ENCODE measurements at regions not wholly inside any gene's neighbourhood (a gene's known extent, or its start where the extent isn't known, plus 50 kb on each side); places are given as distances from the start of the nearest gene placed in this dataset.
"Not testable (repeated sequence)": the region's sequence is repeated elsewhere in the genome, so short reads cannot be mapped to it uniquely, and the experiment has no call there.

- no peak for DNase-seq (ENCODE audit: low spot score)
Measured at GRCh38 chr2:129821445-129821844, 158.0 kb upstream of the RAB6C start.

- DNase-seq (ENCODE audit: low spot score) = no peak
Measured at GRCh38 chr2:129823044-129823443, 156.4 kb upstream of the RAB6C start.

GRCh38 chr2:129827311-129828090 is 152.0 kb upstream of the RAB6C start:
- DNase-seq (ENCODE audit: low spot score) = no peak

- no peak for DNase-seq (ENCODE audit: low spot score)
Measured at GRCh38 chr2:129828792-129829191, 150.7 kb upstream of the RAB6C start.

- DNase-seq (ENCODE audit: low spot score) = no peak
Measured at GRCh38 chr2:129829588-129829987, 149.9 kb upstream of the RAB6C start.

- no peak for DNase-seq (ENCODE audit: low spot score)
Measured at GRCh38 chr2:129831018-129831417, 148.4 kb upstream of the RAB6C start.

GRCh38 chr2:129833465-129833864 is 146.0 kb upstream of the RAB6C start:
- DNase-seq (ENCODE audit: low spot score) = not testable (repeated sequence)

- DNase-seq (ENCODE audit: low spot score) = no peak
Measured at GRCh38 chr2:129847043-129847442, 132.4 kb upstream of the RAB6C start.

GRCh38 chr2:129849559-129850160 is 129.8 kb upstream of the RAB6C start:
- peak; percentile 68 for DNase-seq (ENCODE audit: low spot score)

- DNase-seq (ENCODE audit: low spot score) = no peak
Measured at GRCh38 chr2:129857200-129857599, 122.3 kb upstream of the RAB6C start.

GRCh38 chr2:129859175-129859574 is 120.3 kb upstream of the RAB6C start:
- no peak for DNase-seq (ENCODE audit: low spot score)

- no peak for DNase-seq (ENCODE audit: low spot score)
Measured at GRCh38 chr2:129860088-129860487, 119.4 kb upstream of the RAB6C start.

GRCh38 chr2:129861666-129862288 is 117.7 kb upstream of the RAB6C start:
- DNase-seq (ENCODE audit: low spot score) = no peak

GRCh38 chr2:129862668-129863067 is 116.8 kb upstream of the RAB6C start:
- no peak for DNase-seq (ENCODE audit: low spot score)

- DNase-seq (ENCODE audit: low spot score) = no peak
Measured at GRCh38 chr2:129863350-129863749, 116.1 kb upstream of the RAB6C start.

GRCh38 chr2:129864719-129865118 is 114.7 kb upstream of the RAB6C start:
- DNase-seq (ENCODE audit: low spot score) = no peak

GRCh38 chr2:129865976-129866375 is 113.5 kb upstream of the RAB6C start:
- DNase-seq (ENCODE audit: low spot score) = no peak

GRCh38 chr2:129866391-129866790 is 113.1 kb upstream of the RAB6C start:
- no peak for DNase-seq (ENCODE audit: low spot score)

- DNase-seq (ENCODE audit: low spot score) = no peak
Measured at GRCh38 chr2:129868151-129868550, 111.3 kb upstream of the RAB6C start.

- no peak for DNase-seq (ENCODE audit: low spot score)
Measured at GRCh38 chr2:129870685-129871241, 108.7 kb upstream of the RAB6C start.

- no peak for DNase-seq (ENCODE audit: low spot score)
Measured at GRCh38 chr2:129872446-129872845, 107.0 kb upstream of the RAB6C start.

- no peak for DNase-seq (ENCODE audit: low spot score)
Measured at GRCh38 chr2:129876541-129876940, 102.9 kb upstream of the RAB6C start.

- DNase-seq (ENCODE audit: low spot score) = peak; percentile 72
Measured at GRCh38 chr2:129877289-129877741, 102.2 kb upstream of the RAB6C start.

Data from activated CD4-positive, alpha-beta T cell treated with anti-CD3 and anti-CD28 coated beads, Interleukin-2, Interleukin-4, amounts not matched to agents 100 ng/mL and 50 ng/mL, durations not matched to agents 16 hours and 8 hours (primary cell).